ENCODE measurements at regions not wholly inside any gene's neighbourhood (a gene's known extent, or its start where the extent isn't known, plus 50 kb on each side); places are given as distances from the start of the nearest gene placed in this dataset.

GRCh38 chr5:169395136-169395535, 94.2 kb upstream of the SLIT3 start:
- TF ChIP-seq CTCF (conservative IDR thresholded peaks at IDR 0.05; ENCODE audit: low read depth, low read length): no peak
- TF ChIP-seq EZH2 (IDR thresholded peaks at IDR 0.05; ENCODE audit: borderline replicate concordance, low read depth, low read length, poor library complexity, severe bottlenecking): no peak

All from A673 (cell line).